D721Med (cell line): ENCODE measurements at regions not wholly inside any gene's neighbourhood (a gene's known extent, or its start where the extent isn't known, plus 50 kb on each side); places are given as distances from the start of the nearest gene placed in this dataset.
"Not testable (repeated sequence)": the region's sequence is repeated elsewhere in the genome, so short reads cannot be mapped to it uniquely, and the experiment has no call there.

Source experiments
- DNase-seq: peaks from one replicate; pipeline ENCODE4 v3.0.0; 2011; ENCODE audit warnings: low spot score; ENCODE audit not compliant: insufficient read length
- FAIRE-seq: peaks from 2 replicates; lab custom pipeline; 2011; peaks lifted over from hg19 to GRCh38; lab: Jason Lieb, UNC
- TF ChIP-seq, protein P1 (sequence below): IDR thresholded peaks from 2 replicates; pipeline ENCODE4 v1.5.1; 2012; ENCODE audit warnings: mild to moderate bottlenecking, control low read depth; ENCODE audit not compliant: insufficient read depth; ENCODE audit errors: missing control alignments

DNA sequence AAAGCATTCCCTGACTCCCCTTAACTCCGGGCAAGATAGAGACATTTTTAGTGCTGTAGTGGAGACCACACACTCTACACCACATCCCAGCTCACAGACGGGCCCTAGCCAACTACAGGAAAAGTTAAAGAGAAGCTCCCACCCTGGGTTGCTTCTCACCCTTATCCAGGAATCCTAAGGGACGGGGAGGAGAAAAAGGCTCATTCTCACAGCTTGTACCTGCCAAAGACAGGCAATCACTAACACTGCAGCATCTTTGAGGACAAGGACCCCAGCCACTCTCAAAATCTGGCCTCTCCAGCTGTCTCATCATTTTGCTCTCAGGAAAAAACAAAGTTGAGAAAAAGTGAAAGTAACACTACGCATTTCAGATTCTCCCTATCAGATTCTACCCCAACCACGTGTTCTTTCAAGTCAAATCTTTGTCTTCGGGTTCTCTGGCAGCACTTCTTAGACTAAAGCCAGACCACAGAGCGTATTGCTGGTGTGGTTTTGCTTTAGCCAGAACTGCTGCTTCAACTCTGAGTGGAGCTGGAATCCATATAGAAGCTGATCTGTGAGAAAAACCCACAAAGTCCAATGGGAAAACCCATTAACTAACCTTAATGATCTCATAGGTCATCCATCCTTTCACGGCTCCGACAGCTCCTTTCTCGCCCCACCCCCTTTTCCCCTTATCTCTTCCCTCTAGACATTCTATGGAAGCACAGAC is 605.9 kb upstream of the DIPK2B start:
- TF ChIP-seq, protein P1, sequence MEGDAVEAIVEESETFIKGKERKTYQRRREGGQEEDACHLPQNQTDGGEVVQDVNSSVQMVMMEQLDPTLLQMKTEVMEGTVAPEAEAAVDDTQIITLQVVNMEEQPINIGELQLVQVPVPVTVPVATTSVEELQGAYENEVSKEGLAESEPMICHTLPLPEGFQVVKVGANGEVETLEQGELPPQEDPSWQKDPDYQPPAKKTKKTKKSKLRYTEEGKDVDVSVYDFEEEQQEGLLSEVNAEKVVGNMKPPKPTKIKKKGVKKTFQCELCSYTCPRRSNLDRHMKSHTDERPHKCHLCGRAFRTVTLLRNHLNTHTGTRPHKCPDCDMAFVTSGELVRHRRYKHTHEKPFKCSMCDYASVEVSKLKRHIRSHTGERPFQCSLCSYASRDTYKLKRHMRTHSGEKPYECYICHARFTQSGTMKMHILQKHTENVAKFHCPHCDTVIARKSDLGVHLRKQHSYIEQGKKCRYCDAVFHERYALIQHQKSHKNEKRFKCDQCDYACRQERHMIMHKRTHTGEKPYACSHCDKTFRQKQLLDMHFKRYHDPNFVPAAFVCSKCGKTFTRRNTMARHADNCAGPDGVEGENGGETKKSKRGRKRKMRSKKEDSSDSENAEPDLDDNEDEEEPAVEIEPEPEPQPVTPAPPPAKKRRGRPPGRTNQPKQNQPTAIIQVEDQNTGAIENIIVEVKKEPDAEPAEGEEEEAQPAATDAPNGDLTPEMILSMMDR = no peak
- DNase-seq = no peak
- FAIRE-seq = no peak

DNA sequence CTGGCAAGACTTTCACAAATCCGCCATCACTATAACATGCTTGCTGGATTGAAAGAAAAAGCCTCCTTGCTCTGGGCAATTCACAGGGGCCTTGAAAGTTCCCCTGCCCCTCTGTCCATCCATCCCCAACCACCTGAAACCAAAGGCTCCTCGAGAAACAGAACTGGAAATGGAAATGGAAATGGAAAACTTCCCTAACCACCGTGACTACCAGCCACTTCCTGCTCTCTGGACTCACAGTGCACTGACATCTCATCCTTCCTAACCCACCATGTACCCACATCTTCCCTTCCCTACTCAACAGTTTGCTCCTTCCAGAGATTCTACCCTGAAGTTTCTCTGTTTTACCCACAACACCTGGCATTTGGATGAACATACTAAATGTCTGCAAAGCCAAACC is 603.6 kb upstream of the DIPK2B start:
- TF ChIP-seq, protein P1 = no peak
- no peak for FAIRE-seq
- DNase-seq = no peak

DNA sequence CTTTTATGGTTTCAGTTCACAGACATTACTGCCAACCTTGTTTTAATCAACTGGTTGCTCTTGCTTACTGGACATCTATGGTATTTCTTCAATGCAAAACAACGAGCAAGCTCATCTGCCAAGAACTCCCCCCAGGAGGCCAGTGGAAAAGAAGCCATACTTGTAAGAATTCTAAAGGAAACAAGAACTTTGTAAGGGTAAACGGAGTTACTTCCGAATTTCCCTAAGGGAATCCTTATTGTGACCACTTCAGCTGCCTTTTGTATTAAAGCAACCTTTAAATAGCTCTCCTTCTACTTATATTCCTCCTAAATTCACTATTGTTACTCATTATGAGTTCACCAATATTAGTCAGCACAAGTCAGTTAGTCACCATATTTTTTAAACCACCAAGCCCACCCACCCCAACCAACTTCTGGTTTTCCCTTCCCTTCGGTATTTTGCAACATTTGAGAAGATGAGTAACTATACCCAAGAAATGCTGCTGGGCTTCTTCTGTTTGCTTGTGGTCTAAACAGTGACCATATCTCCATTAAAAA is 602.8 kb upstream of the DIPK2B start:
- DNase-seq (no peak), FAIRE-seq (no peak)
- TF ChIP-seq, protein P1 = no peak

DNA sequence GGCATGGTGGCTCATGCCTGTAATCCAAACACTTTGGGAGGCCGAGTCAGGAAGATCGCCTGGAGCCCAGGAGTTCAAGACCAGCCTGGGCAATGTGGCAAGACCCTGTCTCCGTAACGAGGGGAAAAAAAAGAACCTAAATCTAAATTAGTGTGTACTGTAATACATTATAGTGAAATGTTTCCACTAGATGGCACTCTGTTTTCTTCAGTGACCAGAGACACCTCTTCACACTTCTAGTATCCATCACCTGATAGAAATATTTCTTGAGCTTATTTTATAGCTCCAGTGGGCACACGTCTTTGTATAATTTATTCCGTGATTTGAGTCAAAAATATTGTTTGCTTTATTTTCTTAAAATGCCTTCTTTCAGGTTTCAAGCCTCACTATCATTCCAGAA is 600.9 kb upstream of the DIPK2B start:
- TF ChIP-seq, protein P1 = peak; percentile 30
- DNase-seq (no peak), FAIRE-seq (no peak)

DNA sequence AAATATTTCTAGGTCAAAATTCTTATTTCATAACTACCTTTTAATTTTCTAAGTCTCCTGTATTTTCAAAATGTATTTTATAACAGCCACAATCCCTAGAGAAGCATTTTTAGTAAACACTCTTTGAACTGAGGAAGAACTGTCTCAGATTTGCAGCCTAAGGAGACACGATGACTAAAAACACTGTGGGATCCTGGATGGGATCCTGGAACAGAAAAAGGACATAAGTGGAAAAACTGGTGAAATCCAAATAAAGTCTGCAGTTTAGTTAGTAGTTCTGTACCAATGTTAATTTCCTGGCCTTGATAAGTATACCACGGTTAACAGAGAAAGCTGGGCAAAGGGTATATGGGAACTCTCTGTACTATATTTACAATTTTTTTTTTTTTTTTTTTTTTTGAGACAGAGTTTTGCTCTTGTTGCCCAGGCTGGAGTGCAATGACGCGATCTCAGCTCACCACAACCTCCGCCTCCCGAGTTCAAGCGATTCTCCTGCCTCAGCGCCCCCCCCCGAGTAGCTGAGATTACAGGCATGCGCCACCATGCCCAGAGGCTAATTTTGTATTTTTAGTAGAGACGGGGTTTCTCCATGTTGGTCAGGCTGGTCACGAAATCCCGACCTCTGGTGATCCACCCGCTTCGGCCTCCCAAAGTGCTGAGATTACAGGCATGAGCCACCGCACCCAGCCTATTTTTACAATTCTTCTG is 600.2 kb upstream of the DIPK2B start:
- not testable (repeated sequence) for FAIRE-seq, DNase-seq

DNA sequence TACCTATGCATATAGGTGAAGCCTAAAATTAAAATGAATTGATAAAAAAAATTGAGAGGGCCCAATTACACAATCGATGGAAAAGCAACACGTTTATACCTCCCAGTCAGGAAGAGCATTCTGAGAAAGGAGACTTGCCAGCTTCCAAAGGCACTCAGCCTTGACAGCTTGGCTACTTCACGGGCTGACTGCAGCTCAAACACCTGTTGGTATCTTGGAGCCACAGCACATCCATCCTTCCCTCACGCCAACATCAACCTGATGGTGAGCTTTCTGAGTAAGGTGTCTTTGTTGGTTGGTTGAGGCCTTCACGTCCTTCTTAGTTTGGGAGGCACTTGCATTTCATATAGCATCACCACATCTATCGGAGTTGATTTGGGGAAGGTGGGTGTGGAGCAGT is 598.9 kb upstream of the DIPK2B start:
- TF ChIP-seq, protein P1 = no peak
- DNase-seq = no peak
- FAIRE-seq = no peak

DNA sequence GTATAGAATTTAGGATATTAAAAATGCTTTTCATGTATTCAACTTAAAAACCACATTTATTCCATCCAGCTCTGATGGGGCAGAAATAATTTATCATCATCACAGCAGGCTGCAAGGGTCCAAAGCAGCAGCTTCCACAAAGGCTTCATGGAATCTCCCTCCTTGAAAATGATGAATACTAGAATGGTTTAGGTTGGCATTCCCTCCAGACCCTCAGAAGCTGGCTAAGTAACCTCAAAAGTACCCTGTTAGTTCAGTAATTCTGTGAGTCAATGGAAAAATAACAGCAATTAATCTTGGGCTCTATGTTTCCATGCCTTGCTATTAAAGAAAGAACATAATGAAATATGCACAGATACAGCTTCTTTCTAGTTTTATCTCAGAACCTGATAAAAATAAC is 594.9 kb upstream of the DIPK2B start:
- no peak for DNase-seq
- TF ChIP-seq, protein P1 = no peak
- no peak for FAIRE-seq
